HG02938 (cell line): ENCODE measurements at regions not wholly inside any gene's neighbourhood (a gene's known extent, or its start where the extent isn't known, plus 50 kb on each side); places are given as distances from the start of the nearest gene placed in this dataset.
"Not testable (repeated sequence)": the region's sequence is repeated elsewhere in the genome, so short reads cannot be mapped to it uniquely, and the experiment has no call there.

ENCODE experiments used
- ATAC-seq: cut with Tn5 transposase; IDR thresholded peaks from one replicate; pipeline ENCODE4 v1.9.1; 2021; ENCODE audit warnings: mild to moderate bottlenecking, moderate library complexity; ENCODE audit not compliant: unreplicated experiment

GRCh38 chr3:163499736-163500219, 1578.5 kb downstream of the SI start:
- ATAC-seq, result not testable (repeated sequence)

GRCh38 chr3:163498842-163499735, 1579.2 kb downstream of the SI start:
- not testable (repeated sequence) for ATAC-seq

DNA sequence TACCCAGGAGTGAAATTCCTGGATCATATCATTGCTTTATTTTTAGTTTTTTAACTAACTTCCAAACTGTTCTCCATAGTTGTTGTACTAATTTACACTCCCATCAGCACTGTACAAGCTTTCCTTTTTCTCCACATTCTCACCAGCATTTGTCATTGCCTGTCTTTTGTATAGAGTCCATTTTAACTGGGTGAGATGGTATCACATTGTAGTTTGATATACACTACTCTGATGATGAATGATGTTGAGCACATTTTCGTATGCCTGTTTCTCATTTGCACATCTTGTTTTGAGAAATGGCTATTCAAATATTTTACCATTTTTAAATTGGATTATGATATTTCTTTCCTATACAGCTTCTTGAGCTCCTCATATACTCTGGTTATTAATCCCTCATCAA, 1586.6 kb downstream of the SI start:
- no peak for ATAC-seq

GRCh38 chr3:163490119-163490518, 1588.2 kb downstream of the SI start:
- ATAC-seq, result peak; percentile 84

DNA sequence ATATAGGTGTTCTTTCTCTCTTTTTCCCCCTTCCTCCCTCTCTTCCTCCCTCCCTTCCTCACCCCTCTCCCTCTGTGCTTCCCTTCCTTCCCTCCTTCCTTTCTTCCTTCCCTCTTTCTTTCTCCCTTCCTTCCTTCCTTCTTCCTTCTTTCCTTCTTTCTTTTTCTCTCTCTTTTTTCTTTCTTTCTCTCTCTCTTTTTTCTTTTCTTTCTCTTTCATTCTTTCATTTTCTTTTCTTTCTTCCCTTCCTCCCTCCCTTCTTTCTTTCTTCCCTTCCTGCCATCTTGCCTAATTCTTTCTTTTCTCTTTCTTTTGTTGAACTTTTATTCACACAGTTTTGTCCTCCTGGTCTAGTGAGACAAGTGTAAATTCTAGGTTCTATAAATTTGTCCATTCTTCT, 1595.6 kb downstream of the SI start:
- ATAC-seq, result no peak

DNA sequence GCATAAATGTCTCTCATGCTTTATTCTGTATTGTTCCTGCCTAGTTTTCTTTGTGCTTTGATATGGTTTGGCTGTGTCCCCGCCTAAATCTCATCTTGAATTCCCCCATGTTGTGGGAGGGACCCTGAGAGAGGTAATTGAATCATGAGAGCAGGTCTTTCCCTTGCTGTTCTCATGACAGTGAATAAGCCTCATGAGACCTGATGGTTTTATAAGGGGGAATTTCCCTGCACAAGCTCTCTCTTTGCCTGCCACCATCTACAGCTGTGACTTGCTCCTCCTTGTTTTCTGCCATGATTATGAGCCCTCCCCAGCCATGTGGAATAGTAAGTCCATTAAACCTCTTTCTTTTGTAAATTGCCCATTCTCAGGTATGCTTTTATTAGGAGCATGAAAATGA, 1596.6 kb downstream of the SI start:
- no peak for ATAC-seq

GRCh38 chr3:163476179-163476578, 1602.1 kb downstream of the SI start:
- no peak for ATAC-seq

- no peak for ATAC-seq
Measured at GRCh38 chr3:163474766-163475165, 1603.5 kb downstream of the SI start.

DNA sequence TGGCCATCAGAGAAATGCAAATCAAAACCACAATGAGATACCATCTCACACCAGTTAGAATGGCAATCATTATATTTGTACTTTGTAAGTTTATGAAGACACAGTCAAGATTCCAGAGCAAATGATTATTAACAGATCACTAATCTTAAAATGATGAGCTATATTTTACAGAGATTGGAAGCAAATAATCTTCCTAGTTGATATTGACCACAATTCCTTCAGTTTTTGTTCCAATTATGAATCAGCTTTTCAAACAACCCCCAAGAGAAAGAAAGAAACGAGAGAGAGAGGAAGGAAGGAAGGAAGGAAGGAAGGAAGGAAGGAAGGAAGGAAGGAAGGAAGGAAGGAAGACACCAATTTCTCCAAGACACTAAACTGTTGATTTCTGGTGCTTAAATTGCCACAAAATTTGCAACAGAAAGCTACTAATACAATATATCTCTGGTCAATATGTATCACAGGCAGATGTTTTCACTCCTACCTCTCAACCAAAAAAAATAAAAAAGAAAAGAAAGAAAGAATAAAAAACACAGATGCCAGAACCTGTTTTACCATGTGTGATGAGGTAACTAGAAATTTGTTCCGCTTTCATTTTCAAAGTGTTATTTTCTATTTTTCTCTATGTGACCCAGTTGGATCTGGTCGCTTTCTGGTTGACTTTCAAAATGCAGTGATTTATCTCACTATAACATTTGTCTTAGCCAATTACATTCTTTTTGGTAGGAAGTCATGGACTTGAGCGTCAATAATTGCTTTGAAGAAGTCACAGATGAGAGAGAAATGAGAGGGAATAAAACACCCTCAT, 1609.6 kb downstream of the SI start:
- no peak for ATAC-seq

DNA sequence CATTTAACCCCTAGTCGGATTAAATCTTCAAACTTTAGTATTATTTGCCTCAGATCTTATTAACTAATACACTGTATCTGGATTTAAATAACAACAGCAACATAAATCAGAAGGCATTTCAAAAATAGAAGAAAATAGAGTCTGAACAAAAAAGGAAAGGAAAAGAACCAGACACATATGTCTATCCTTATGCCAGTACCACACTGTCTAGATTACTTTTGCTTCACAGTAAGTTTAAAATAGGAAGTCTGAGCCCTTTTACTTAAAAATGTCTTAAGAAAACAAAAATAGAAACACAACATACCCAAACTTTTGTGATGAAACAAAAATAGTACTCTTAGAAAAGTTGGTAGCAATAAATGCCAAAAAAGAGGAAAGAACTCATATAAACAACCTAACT, 1615.8 kb downstream of the SI start:
- no peak for ATAC-seq

DNA sequence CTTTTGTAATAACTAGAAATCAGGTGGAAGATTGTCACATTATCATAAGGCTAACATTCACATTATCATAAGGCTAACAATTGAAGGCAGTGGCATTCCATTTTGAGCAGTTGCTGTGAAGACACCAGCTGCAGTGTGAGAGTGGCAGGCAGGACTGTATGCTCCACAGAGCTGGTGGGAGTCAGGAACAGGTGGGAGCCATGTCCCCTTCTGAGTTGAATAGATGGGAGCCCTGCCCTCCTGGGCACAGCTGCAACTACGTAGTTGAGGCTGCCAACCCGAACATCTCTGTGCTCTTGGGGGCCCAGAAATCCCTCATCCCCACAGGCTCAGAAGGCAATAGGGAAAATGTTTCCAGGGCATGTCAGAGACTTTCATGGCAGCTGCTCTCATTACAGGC, 1627.6 kb downstream of the SI start:
- ATAC-seq, result no peak

DNA sequence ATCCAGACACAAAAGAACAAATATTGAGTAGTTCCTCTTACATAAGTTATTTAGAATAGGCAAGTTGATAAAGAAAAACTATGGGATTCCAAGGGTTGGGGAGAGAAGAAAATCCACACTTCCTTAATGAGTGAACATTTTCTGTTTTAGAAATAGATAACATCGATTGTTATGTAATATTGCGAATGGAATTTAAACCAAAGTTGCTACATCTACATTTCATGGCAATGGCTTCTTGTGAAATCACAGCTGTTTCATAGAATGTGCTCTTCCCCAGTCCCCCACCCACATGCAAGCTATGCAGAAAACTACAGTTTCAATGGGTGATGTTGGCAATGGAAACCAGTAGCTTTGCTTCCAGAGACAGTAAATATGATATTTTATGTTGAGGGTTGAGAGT, 1639.5 kb downstream of the SI start:
- ATAC-seq, result no peak

DNA sequence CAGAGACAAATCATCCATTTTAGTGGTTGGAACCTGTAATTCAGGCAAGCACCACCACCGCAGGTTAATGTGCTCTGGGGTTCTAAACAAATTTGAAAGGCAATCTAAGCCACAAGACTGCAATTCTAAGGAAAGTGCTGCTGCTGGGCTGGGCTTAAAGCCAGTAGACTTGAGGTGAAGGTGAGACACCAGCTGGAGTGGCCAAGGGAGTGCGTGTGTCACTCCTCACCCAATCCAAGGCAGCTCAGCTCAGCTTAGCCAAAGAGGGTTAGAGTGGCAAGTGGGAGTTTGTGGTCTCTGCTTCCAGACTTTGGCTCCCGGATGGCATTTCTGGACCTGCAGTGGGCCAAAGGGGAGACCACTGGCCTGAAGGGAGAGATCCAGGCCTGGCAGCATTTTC, 1655.6 kb downstream of the SI start:
- ATAC-seq, result no peak

DNA sequence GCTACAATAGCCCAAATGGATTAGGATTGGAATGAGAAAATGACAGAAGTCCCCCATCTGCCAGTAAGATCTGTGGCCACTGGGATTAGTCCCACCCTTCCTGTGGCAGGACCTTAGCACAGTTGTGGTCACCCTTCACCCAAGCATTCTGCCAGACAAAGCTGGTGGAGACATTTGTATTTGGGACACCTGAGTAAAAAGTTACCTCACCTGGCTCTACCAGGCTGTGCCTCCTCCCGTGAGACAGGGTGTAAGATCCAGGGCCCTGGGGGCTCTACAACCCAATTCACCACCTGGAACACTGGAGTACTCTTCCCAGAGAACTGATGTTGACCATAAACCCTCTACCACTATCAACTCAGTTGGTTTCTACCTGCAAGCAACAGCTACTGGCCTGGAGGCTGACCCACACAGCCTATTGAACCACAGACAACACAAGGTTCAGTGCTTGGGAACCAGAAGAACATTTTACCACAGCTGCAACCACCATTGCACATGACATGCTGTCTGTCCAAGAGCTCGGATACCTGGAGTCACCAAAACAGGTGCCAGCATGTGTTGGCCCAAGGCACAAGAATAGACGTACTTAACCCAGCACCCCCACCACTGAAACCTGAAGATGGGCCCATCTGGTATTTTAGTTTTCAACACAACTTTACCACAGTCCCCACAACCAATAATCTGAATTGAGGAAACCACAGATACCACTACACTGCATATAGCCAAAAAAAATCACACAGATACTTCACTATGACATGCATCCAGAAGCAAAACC, 1686.7 kb downstream of the SI start:
- ATAC-seq, result no peak

- no peak for ATAC-seq
Measured at GRCh38 chr3:163384383-163384782, 1693.9 kb downstream of the SI start.

DNA sequence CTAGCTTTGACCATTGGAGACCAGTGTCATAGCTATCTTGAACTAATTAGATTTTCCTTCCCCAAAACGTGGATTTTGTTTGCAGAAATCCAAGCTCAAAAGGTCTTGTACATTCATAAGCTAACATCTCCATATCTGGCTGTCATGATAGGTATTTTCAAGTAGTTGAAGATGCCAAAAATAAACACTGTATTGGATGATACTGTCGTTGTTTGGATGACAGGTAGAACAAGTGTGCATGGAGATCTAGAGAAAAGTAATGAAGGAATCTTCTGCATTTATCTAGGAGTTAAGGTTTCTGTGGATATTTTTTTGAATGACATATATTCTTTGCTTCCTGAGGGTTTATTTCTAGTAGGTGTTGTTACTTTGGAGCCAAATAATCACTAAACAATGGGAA, 1696.1 kb downstream of the SI start:
- no peak for ATAC-seq

DNA sequence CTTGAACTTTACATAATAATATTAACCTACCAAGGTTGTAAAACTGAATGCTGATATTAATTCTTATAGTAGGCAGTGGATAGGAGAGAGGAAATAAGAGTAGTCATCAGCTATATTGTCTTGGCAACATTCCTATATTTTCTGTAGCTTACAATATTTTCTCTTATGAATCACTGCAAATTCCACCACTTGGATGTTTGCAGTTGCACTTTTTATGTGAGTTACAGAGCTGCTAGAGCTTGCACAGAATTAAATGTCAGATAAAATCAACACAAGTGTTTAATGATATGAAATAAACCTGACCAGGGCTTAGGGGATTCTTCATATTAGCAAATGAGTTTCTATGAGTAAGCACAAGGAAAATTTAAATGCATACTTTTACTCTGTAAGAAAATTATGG, 1710.1 kb downstream of the SI start:
- no peak for ATAC-seq

- no peak for ATAC-seq
Measured at GRCh38 chr3:163364717-163365116, 1713.6 kb downstream of the SI start.

GRCh38 chr3:163362151-163362550, 1716.1 kb downstream of the SI start:
- ATAC-seq, result no peak

- not testable (repeated sequence) for ATAC-seq
Measured at GRCh38 chr3:163361357-163361878, 1716.9 kb downstream of the SI start.

DNA sequence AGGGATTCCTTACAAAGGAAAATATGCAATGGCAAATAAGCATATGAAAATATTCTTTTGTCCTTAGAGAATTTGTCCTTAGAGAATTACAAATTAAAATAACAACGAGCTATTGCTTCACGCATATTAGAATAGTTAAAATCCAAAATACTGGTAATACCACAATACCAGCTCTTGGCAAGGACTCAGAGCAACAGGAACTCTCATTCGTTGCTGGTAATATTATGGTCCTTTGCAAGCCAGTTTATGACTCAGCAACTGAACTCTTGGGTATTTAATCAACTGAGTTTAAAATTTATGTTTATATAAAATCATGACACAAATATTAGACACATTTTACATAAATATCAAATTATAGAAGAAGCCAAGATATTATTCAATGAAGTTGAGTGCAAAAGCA, 1730.4 kb downstream of the SI start:
- ATAC-seq, result no peak
